Stomach (tissue), 8 donors: ENCODE measurements at regions not wholly inside any gene's neighbourhood (a gene's known extent, or its start where the extent isn't known, plus 50 kb on each side); places are given as distances from the start of the nearest gene placed in this dataset.

Experiments
- DNase-seq, 2 donors: peaks; one replicate each; pipeline versions ENCODE4 v3.0.0 to v3.0.0-alpha.2; 2013 to 2019
- H3K27ac ChIP-seq, 5 donors: fragments of 200-600 bp in 4 of 5; sonication (generic) in 4 of 5; one replicate each; pipeline ENCODE4 v1.5.1; 2013 to 2019; ENCODE audit warnings: mild to moderate bottlenecking in 1 of 5, moderate library complexity in 1 of 5
- H3K27me3 ChIP-seq, 3 donors: fragments of 200-600 bp; sonication (generic); one replicate each; pipeline ENCODE4 v1.5.1; 2017 to 2019; ENCODE audit warnings: mixed run types in 1 of 3
- H3K36me3 ChIP-seq, 4 donors: fragments of 200-600 bp; sonication (generic); 1 replicate in 3 of 4; 2 replicates in 1 of 4; pipeline ENCODE4 v1.5.1; 2016 to 2019
- H3K4me1 ChIP-seq, 4 donors: fragments of 200-600 bp; sonication (generic); one replicate each; pipeline ENCODE4 v1.5.1; 2016 to 2019
- H3K4me3 ChIP-seq, 4 donors: fragments of 200-600 bp; sonication (generic) in 3 of 4; one replicate each; pipeline ENCODE4 v1.5.1; 2016 to 2019; ENCODE audit warnings: mild to moderate bottlenecking in 1 of 4
- H3K9me3 ChIP-seq, 4 donors: fragments of 200-600 bp; sonication (generic); one replicate each; pipeline ENCODE4 v1.5.1; 2016 to 2019
- CTCF ChIP-seq, 7 experiments: fragments of 450-650 bp in 4 of 7; fragments of 200-600 bp in 3 of 7; sonication (generic) in 3 of 7; IDR thresholded peaks; one replicate each; pipeline ENCODE4 v1.5.1; 2016 to 2019; ENCODE audit warnings: antibody characterized with exemption in 7 of 7, control low read depth in 2 of 7, mild to moderate bottlenecking in 1 of 7
- EP300 ChIP-seq: sonication (generic); formaldehyde crosslinking; IDR thresholded peaks from one replicate; pipeline ENCODE4 v1.6.1; 2017; ENCODE audit warnings: antibody characterized with exemption
- POLR2A ChIP-seq, 4 donors: fragments of 450-650 bp; IDR thresholded peaks; one replicate each; pipeline ENCODE4 v1.6.1; 2016; ENCODE audit warnings: antibody characterized with exemption in 4 of 4, control low read depth in 2 of 4, mild to moderate bottlenecking in 1 of 4, moderate library complexity in 1 of 4
- POLR2AphosphoS5 ChIP-seq, 3 donors: sonication (generic); formaldehyde crosslinking; IDR thresholded peaks; one replicate each; pipeline ENCODE4 v1.6.1; 2016; ENCODE audit warnings: antibody characterized with exemption in 3 of 3
- WGBS, 5 donors: extraction: QIAGEN DNeasy Blood & Tissue Kit in 3 of 5; methylation state at CpG; one replicate each; pipeline versions ENCODE4 v1.1.5 to v1.1.7; 2013 to 2018; 5-methylcytosine and 5-hydroxymethylcytosine counted together
- intact Hi-C: fragments of 100-400 bp; cut with DNase I; formaldehyde crosslinking; loops from one replicate; pipeline ENCODE4 v1.15.1; 2023; ENCODE audit warnings: low total_unique reads
- donor health status: healthy with polysubstance abuse.
- donor health status: Bipolar disorder and iron deficiency.
- donor health status: healthy.

- TF ChIP-seq CTCF (IDR thresholded peaks at IDR 0.05) = no peak
- TF ChIP-seq EP300 = no peak
- no peak for TF ChIP-seq POLR2A (IDR thresholded peaks at IDR 0.05)
- TF ChIP-seq POLR2AphosphoS5 (IDR thresholded peaks at IDR 0.05) = no peak
- DNase-seq = no peak
- intact Hi-C loops = no loop called here
- Histone ChIP-seq H3K4me1 (peaks cover 0 to 37% (median 20%) of the 10 kb centered on the region in 4 donors), H3K36me3 (no peaks in the 10 kb centered on the region), H3K4me3 (no peak overlapping the region), H3K27me3 (no peaks in the 10 kb centered on the region), H3K9me3 (no peaks in the 10 kb centered on the region), H3K27ac (peak overlapping the region in 2 of 5 donors; percentile 19 to 30)
- WGBS, 5 donors = 35 to 59% (median 51%) methylated on average over 3 of the region's 3 CpGs
These were observed 101.3 kb downstream of the CDC42EP3 start for GRCh38 chr2:37569986-37570679.

GRCh38 chr2:37570773-37571586 is 100.5 kb downstream of the CDC42EP3 start:
- no peaks in the 10 kb centered on the region for H3K9me3 ChIP-seq
- no peaks in the 10 kb centered on the region for H3K27me3 ChIP-seq
- TF ChIP-seq CTCF (IDR thresholded peaks at IDR 0.05) (no peak), POLR2A (IDR thresholded peaks at IDR 0.05) (no peak), POLR2AphosphoS5 (IDR thresholded peaks at IDR 0.05) (peak in 1 of 3 donors; percentile 18), EP300 (no peak)
- DNase-seq = peak in 1 of 2 donors; percentile 39
- no peak overlapping the region for H3K27ac ChIP-seq
- peaks cover 0 to 37% (median 20%) of the 10 kb centered on the region in 4 donors for H3K4me1 ChIP-seq
- intact Hi-C loops = no loop called here
- H3K4me3 ChIP-seq = no peak overlapping the region
- WGBS, 5 donors = 56 to 66% (median 64%) methylated on average over 6 of the region's 6 CpGs
- no peaks in the 10 kb centered on the region for H3K36me3 ChIP-seq

GRCh38 chr2:37571587-37572136 is 99.8 kb downstream of the CDC42EP3 start:
- intact Hi-C loops = no loop called here
- Histone ChIP-seq H3K27me3 (no peaks in the 10 kb centered on the region), H3K4me1 (peaks cover 0 to 37% (median 20%) of the 10 kb centered on the region in 4 donors), H3K9me3 (no peaks in the 10 kb centered on the region), H3K27ac (no peak overlapping the region), H3K4me3 (no peak overlapping the region), H3K36me3 (no peaks in the 10 kb centered on the region)
- no peak for DNase-seq
- TF ChIP-seq POLR2AphosphoS5 (IDR thresholded peaks at IDR 0.05) (no peak), POLR2A (IDR thresholded peaks at IDR 0.05) (no peak), EP300 (no peak), CTCF (IDR thresholded peaks at IDR 0.05) (no peak)
- 89 to 93% (median 92%) methylated on average over 7 of the region's 7 CpGs for WGBS, 5 donors

- H3K36me3 ChIP-seq = no peaks in the 10 kb centered on the region
- no peaks in the 10 kb centered on the region for H3K27me3 ChIP-seq
- H3K9me3 ChIP-seq = no peaks in the 10 kb centered on the region
- TF ChIP-seq EP300 (no peak), POLR2A (IDR thresholded peaks at IDR 0.05) (no peak)
- intact Hi-C loops = no loop called here
- DNase-seq = peak in 1 of 2 donors; percentile 33
- H3K27ac ChIP-seq = no peak overlapping the region
- H3K4me1 ChIP-seq = peaks cover 0 to 37% (median 20%) of the 10 kb centered on the region in 4 donors
- H3K4me3 ChIP-seq = no peak overlapping the region
- 45 to 63% (median 45%) methylated on average over 3 of the region's 3 CpGs for WGBS, 5 donors
These were observed 97.7 kb downstream of the CDC42EP3 start for GRCh38 chr2:37573451-37574388.
